Tibial nerve (tissue), 4 donors: ENCODE measurements at regions not wholly inside any gene's neighbourhood (a gene's known extent, or its start where the extent isn't known, plus 50 kb on each side); places are given as distances from the start of the nearest gene placed in this dataset.

Experiments used
- CTCF ChIP-seq, 5 experiments: fragments of 200-600 bp in 3 of 5; fragments of 450-650 bp in 2 of 5; sonication (generic) in 3 of 5; IDR thresholded peaks; one replicate each; pipeline ENCODE4 v1.5.1; 2016 to 2019; ENCODE audit warnings: antibody characterized with exemption in 5 of 5, mild to moderate bottlenecking in 3 of 5, moderate library complexity in 2 of 5
- EP300 ChIP-seq, 2 donors: sonication (generic); formaldehyde crosslinking; IDR thresholded peaks; one replicate each; pipeline ENCODE4 v1.6.1; 2017; ENCODE audit warnings: antibody characterized with exemption in 2 of 2, mild to moderate bottlenecking in 1 of 2

DNA sequence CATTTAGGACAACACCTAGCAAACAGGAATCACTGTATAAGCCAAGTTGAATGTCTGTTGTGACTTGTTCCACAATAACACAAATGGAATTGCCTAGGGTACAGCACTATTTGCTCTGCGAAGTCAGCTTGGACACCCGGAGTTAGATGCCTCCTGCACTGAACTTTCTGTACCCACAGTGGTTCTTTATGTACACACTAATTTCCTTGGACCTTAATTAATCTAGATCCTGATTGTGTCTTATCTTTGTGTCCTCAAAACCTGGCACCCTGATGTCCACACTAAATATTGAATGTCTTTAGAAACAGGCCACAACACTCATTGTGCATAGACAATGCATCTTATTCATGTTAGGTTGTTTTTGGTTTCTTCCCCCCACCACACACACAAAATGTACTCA is 278.9 kb upstream of the NR2F2 start:
- TF ChIP-seq CTCF (IDR thresholded peaks at IDR 0.05) (no peak), EP300 (IDR thresholded peaks at IDR 0.05) (no peak)
